HCT116 (cell line): ENCODE measurements at regions not wholly inside any gene's neighbourhood (a gene's known extent, or its start where the extent isn't known, plus 50 kb on each side); places are given as distances from the start of the nearest gene placed in this dataset.

Source experiments
- ATAC-seq: fragments of 200-7000 bp; cut with Tn5 transposase; 2 replicates; pipeline ENCODE4 v1.9.1; 2020; ENCODE audit warnings: mild to moderate bottlenecking, moderate library complexity
- BruUV-seq: library from RNA; stranded (reverse); fragments of 400-500 nt; replicated peaks from 2 replicates; lab custom pipeline; 2021; lab: Mats Ljungman, UMichigan
- CTCF ChIA-PET: fragments of 300-600 bp; sonication (Branson Sonifier 250); formaldehyde crosslinking; loops from one replicate; lab custom pipeline; 2021; ENCODE audit warnings: antibody characterized with exemption; lab: Charles Lee
- POLR2A ChIA-PET: fragments of 300-600, 350-600 bp; sonication (Branson Sonifier 250); formaldehyde crosslinking; loops from one replicate; lab custom pipeline; 2021; ENCODE audit warnings: antibody characterized with exemption; lab: Charles Lee
- RAD21 ChIA-PET, 2 experiments: fragments of 300-600 bp; sonication (Branson Sonifier 250); formaldehyde crosslinking; loops; one replicate each; lab custom pipeline; 2023; ENCODE audit warnings: low total read pairs in 2 of 2; ENCODE audit not compliant: uncharacterized antibody in 2 of 2, unreplicated experiment in 2 of 2, low non-redundant PET in 1 of 2; lab: Charles Lee
- DNase-seq: peaks from one replicate; pipeline ENCODE4 v3.0.0-alpha.2; 2010; ENCODE audit warnings: low read depth, low spot score
- H2AFZ ChIP-seq: fragments of 200-600 bp; shearing (Covaris generic), sonication (generic); 2 replicates; pipeline ENCODE4 v1.6.1; 2017; ENCODE audit warnings: low read depth, mixed run types, mixed read lengths, antibody characterized with exemption, low read length; ENCODE audit not compliant: poor library complexity, severe bottlenecking
- H3K27ac ChIP-seq: 2 replicates; pipeline ENCODE4 v1.5.1; 2012; ENCODE audit warnings: low read depth, low read length
- H3K27me3 ChIP-seq: fragments of 200-600 bp; sonication (generic); 2 replicates; pipeline ENCODE4 v1.6.1; 2016; ENCODE audit warnings: mixed run types, low read length, mixed read lengths; ENCODE audit not compliant: insufficient read depth
- H3K36me3 ChIP-seq, 2 experiments: fragments of 200-500 bp in 1 of 2; fragments of 200-600 bp in 1 of 2; sonication (Bioruptor generic) in 1 of 2; sonication (generic) in 1 of 2; 2 replicates each; pipeline versions ENCODE4 v1.5.1 to v1.6.1; 2014 to 2016; ENCODE audit warnings: low read length in 2 of 2, inconsistent platforms in 1 of 2, mixed read lengths in 1 of 2, mixed run types in 1 of 2; ENCODE audit not compliant: insufficient read depth in 2 of 2, control insufficient read depth in 1 of 2
- H3K4me1 ChIP-seq, 2 experiments: fragments of 200-600 bp in 1 of 2; sonication (generic) in 1 of 2; 2 replicates each; pipeline versions ENCODE4 v1.5.1 to v1.6.1; 2012 to 2017; ENCODE audit warnings: low read length in 2 of 2, inconsistent platforms in 1 of 2, mild to moderate bottlenecking in 1 of 2, mixed read lengths in 1 of 2, mixed run types in 1 of 2, moderate library complexity in 1 of 2; ENCODE audit not compliant: insufficient read depth in 2 of 2, control insufficient read depth in 1 of 2
- H3K4me2 ChIP-seq: fragments of 200-600 bp; sonication (generic); 2 replicates; pipeline ENCODE4 v1.6.1; 2017; ENCODE audit warnings: mixed run types, low read length, mixed read lengths
- H3K4me3 ChIP-seq, 2 experiments: fragments of 200-600 bp in 1 of 2; sonication (generic) in 1 of 2; replicated peaks in 1 of 2; 2 replicates each; pipeline ENCODE4 v1.5.1; 2011 to 2016; ENCODE audit warnings: low read length in 2 of 2, control low read depth in 1 of 2, low read depth in 1 of 2, mild to moderate bottlenecking in 1 of 2, mixed read lengths in 1 of 2, mixed run types in 1 of 2
- H3K79me2 ChIP-seq: fragments of 200-600 bp; sonication (generic); 2 replicates; pipeline ENCODE4 v1.6.1; 2017; ENCODE audit warnings: mild to moderate bottlenecking, mixed run types, low read length, moderate library complexity, mixed read lengths; ENCODE audit not compliant: insufficient read depth
- H3K9ac ChIP-seq: fragments of 200-600 bp; sonication (generic); 2 replicates; pipeline ENCODE4 v1.6.1; 2016; ENCODE audit warnings: low read length, mixed read lengths
- H3K9me2 ChIP-seq: fragments of 200-600 bp; sonication (generic), shearing (Covaris generic); 2 replicates; pipeline ENCODE4 v1.6.1; 2017; ENCODE audit warnings: mixed run types, mild to moderate bottlenecking, moderate library complexity; ENCODE audit not compliant: insufficient read depth
- H3K9me3 ChIP-seq, 2 experiments: fragments of 200-500 bp in 1 of 2; fragments of 200-600 bp in 1 of 2; sonication (Bioruptor generic) in 1 of 2; sonication (generic) in 1 of 2; 2 replicates each; pipeline ENCODE4 v1.6.1; 2014 to 2017; ENCODE audit warnings: low read length in 2 of 2, mixed read lengths in 2 of 2, inconsistent platforms in 1 of 2, low read depth in 1 of 2, mild to moderate bottlenecking in 1 of 2, mixed run types in 1 of 2, moderate library complexity in 1 of 2; ENCODE audit not compliant: control insufficient read depth in 1 of 2, insufficient read depth in 1 of 2
- H4K20me1 ChIP-seq: fragments of 200-600 bp; sonication (generic), shearing (Covaris generic); 2 replicates; pipeline ENCODE4 v1.6.1; 2017; ENCODE audit warnings: mixed run types, mild to moderate bottlenecking, moderate library complexity; ENCODE audit not compliant: insufficient read depth
- SIN3A ChIP-seq: IDR thresholded peaks from 2 replicates; pipeline ENCODE4 v1.6.1; 2012; ENCODE audit warnings: low read depth
- SP1 ChIP-seq: IDR thresholded peaks from 2 replicates; pipeline ENCODE4 v1.6.1; 2012; ENCODE audit warnings: low read depth
- YY1 ChIP-seq: IDR thresholded peaks from 2 replicates; pipeline ENCODE4 v1.6.1; 2011; ENCODE audit warnings: low read length, low read depth, moderate library complexity, mild to moderate bottlenecking; ENCODE audit not compliant: insufficient replicate concordance; ENCODE audit errors: extremely low read depth
- intact Hi-C: fragments of 100-400 bp; cut with micrococcal nuclease; formaldehyde crosslinking; loops from 2 replicates; pipeline ENCODE4 v1.10.0; 2022
- TF ChIP-seq, protein P1 (sequence below): IDR thresholded peaks from 2 replicates; pipeline ENCODE4 v1.6.1; 2012; ENCODE audit warnings: low read depth
- TF ChIP-seq, protein P2 (sequence below), 3 experiments: fragments of 200-600 bp in 1 of 3; sonication (generic) in 1 of 3; IDR thresholded peaks in 2 of 3; conservative IDR thresholded peaks in 1 of 3; 2 replicates each; pipeline ENCODE4 v1.5.1; 2012 to 2017; ENCODE audit warnings: low read depth in 2 of 3, low read length in 2 of 3, antibody characterized with exemption in 1 of 3, borderline replicate concordance in 1 of 3, control low read depth in 1 of 3, mild to moderate bottlenecking in 1 of 3, mixed read lengths in 1 of 3, mixed run types in 1 of 3, moderate library complexity in 1 of 3; ENCODE audit not compliant: insufficient read depth in 1 of 3

DNA sequence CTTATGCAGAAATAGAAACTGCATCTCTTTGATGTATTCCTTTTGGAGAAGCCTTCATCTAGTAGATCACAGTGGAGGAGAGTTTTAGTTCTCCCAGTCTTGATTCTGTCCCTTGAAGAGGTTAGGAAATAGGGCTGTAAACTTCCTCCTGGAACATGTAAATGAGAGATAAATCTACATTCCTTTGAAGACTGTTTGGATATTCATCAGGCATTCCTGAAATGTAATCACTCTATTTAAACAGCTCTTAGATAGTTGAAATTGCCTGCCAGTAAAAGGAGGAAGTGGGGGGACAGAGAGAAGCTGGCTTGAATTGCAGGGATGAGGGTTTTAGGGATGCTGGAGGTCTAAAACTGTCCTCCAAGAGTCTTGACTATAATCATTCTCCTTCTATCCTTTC is 254.3 kb upstream of the LRRC3B start (continued):
- TF ChIP-seq YY1 (no peak), SIN3A (no peak), SP1 (no peak)

DNA sequence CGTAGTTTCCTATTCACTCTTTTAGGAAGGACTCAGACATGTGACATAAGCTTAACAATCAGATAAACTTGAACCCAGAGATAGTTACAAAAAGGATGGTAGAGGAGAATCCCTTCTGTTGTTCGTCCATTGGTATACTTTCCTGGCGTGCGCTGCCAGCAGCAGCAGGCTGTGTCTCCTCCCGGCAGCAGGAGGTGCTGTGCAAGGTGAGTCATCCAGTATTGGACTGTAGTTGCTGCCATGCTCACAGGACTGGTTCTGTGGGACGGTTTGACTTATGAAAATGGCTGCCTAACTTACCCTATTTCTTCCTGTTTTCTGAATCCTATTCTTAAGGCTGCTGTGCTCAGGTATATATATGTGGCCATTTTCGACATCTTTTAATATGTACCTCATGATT is 253.4 kb upstream of the LRRC3B start:
- Histone ChIP-seq H3K9ac (no peak overlapping the region), H3K9me3 (peaks cover 8 to 10% of the 10 kb centered on the region in 2 experiments; a peak in 2 of 4 replicates), H2AFZ (no peak overlapping the region)
- no peak for ATAC-seq
- TF ChIP-seq, protein P1, sequence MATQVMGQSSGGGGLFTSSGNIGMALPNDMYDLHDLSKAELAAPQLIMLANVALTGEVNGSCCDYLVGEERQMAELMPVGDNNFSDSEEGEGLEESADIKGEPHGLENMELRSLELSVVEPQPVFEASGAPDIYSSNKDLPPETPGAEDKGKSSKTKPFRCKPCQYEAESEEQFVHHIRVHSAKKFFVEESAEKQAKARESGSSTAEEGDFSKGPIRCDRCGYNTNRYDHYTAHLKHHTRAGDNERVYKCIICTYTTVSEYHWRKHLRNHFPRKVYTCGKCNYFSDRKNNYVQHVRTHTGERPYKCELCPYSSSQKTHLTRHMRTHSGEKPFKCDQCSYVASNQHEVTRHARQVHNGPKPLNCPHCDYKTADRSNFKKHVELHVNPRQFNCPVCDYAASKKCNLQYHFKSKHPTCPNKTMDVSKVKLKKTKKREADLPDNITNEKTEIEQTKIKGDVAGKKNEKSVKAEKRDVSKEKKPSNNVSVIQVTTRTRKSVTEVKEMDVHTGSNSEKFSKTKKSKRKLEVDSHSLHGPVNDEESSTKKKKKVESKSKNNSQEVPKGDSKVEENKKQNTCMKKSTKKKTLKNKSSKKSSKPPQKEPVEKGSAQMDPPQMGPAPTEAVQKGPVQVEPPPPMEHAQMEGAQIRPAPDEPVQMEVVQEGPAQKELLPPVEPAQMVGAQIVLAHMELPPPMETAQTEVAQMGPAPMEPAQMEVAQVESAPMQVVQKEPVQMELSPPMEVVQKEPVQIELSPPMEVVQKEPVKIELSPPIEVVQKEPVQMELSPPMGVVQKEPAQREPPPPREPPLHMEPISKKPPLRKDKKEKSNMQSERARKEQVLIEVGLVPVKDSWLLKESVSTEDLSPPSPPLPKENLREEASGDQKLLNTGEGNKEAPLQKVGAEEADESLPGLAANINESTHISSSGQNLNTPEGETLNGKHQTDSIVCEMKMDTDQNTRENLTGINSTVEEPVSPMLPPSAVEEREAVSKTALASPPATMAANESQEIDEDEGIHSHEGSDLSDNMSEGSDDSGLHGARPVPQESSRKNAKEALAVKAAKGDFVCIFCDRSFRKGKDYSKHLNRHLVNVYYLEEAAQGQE, result no peak
- TF ChIP-seq, protein P2, sequence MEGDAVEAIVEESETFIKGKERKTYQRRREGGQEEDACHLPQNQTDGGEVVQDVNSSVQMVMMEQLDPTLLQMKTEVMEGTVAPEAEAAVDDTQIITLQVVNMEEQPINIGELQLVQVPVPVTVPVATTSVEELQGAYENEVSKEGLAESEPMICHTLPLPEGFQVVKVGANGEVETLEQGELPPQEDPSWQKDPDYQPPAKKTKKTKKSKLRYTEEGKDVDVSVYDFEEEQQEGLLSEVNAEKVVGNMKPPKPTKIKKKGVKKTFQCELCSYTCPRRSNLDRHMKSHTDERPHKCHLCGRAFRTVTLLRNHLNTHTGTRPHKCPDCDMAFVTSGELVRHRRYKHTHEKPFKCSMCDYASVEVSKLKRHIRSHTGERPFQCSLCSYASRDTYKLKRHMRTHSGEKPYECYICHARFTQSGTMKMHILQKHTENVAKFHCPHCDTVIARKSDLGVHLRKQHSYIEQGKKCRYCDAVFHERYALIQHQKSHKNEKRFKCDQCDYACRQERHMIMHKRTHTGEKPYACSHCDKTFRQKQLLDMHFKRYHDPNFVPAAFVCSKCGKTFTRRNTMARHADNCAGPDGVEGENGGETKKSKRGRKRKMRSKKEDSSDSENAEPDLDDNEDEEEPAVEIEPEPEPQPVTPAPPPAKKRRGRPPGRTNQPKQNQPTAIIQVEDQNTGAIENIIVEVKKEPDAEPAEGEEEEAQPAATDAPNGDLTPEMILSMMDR (IDR thresholded peaks at IDR 0.05 in 2 of 3, conservative IDR thresholded peaks at IDR 0.05 in 1 of 3; ENCODE audit: borderline replicate concordance in 1 of 3, insufficient read depth in 1 of 3, low read depth in 2 of 3, low read length in 2 of 3), result peak in 1 of 3 experiments; percentile 34; a peak in 1 of 6 replicates
- TF ChIP-seq, all 23 proteins: peak for 1
- H3K4me3 ChIP-seq, result no peak overlapping the region
- no peak overlapping the region for H3K27ac ChIP-seq
- CTCF ChIA-PET, result no interaction called here
- BruUV-seq, result no TSS peak
- H3K9me2 ChIP-seq, result no peaks in the 10 kb centered on the region
- H3K36me3 ChIP-seq, result no peaks in the 10 kb centered on the region
- H3K4me1 ChIP-seq, result no peaks in the 10 kb centered on the region
- no peak overlapping the region for H3K4me2 ChIP-seq
- RAD21 ChIA-PET, result no interaction called here
- H3K27me3 ChIP-seq, result no peaks in the 10 kb centered on the region
- no peaks in the 10 kb centered on the region for H3K79me2 ChIP-seq
- no peaks in the 10 kb centered on the region for H4K20me1 ChIP-seq
- no peak for DNase-seq
- intact Hi-C loops, result no loop called here
- POLR2A ChIA-PET, result no interaction called here
